Mesenchymal stem cell (in vitro differentiated cells and primary cell): ENCODE measurements at regions not wholly inside any gene's neighbourhood (a gene's known extent, or its start where the extent isn't known, plus 50 kb on each side); places are given as distances from the start of the nearest gene placed in this dataset.

Experiments
- DNase-seq: peaks from one replicate; pipeline ENCODE4 v3.0.0-alpha.2; 2013
- H2AFZ ChIP-seq: one replicate; pipeline ENCODE4 v1.6.1; 2013; ENCODE audit warnings: low read depth, mild to moderate bottlenecking, control low read depth, inconsistent platforms, low read length, moderate library complexity
- H2AK5ac ChIP-seq: 2 replicates; pipeline ENCODE4 v1.6.1; 2013; ENCODE audit warnings: low read length, moderate library complexity, mild to moderate bottlenecking, inconsistent platforms; ENCODE audit not compliant: severe bottlenecking
- H2BK120ac ChIP-seq: one replicate; pipeline ENCODE4 v1.6.1; 2013; ENCODE audit warnings: low read depth, mild to moderate bottlenecking, inconsistent platforms, low read length, moderate library complexity
- H2BK12ac ChIP-seq, 2 experiments: one replicate each; pipeline ENCODE4 v1.6.1; 2013; ENCODE audit warnings: inconsistent platforms in 2 of 2, low read length in 2 of 2, mild to moderate bottlenecking in 2 of 2, moderate library complexity in 2 of 2, control low read depth in 1 of 2
- H2BK15ac ChIP-seq: one replicate; pipeline ENCODE4 v1.6.1; 2013; ENCODE audit warnings: mild to moderate bottlenecking, low read depth, inconsistent platforms; ENCODE audit not compliant: poor library complexity, severe bottlenecking
- H2BK5ac ChIP-seq: 2 replicates; pipeline ENCODE4 v1.6.1; 2013; ENCODE audit warnings: low read depth, mild to moderate bottlenecking, low read length, control low read depth, inconsistent platforms; ENCODE audit not compliant: poor library complexity, severe bottlenecking
- H3K14ac ChIP-seq, 2 experiments: one replicate each; pipeline ENCODE4 v1.6.1; 2013; ENCODE audit warnings: inconsistent platforms in 2 of 2, low read length in 2 of 2, control low read depth in 1 of 2, mild to moderate bottlenecking in 1 of 2, moderate library complexity in 1 of 2
- H3K18ac ChIP-seq, 2 experiments: one replicate each; pipeline ENCODE4 v1.6.1; 2013; ENCODE audit warnings: inconsistent platforms in 2 of 2, low read length in 2 of 2, control low read depth in 1 of 2, low read depth in 1 of 2, mild to moderate bottlenecking in 1 of 2
- H3K23ac ChIP-seq, 2 experiments: one replicate each; pipeline ENCODE4 v1.6.1; 2013; ENCODE audit warnings: inconsistent platforms in 2 of 2, low read length in 2 of 2, mild to moderate bottlenecking in 2 of 2, moderate library complexity in 2 of 2, control low read depth in 1 of 2
- H3K27ac ChIP-seq: 2 replicates; pipeline ENCODE4 v1.5.1; 2013; ENCODE audit warnings: mild to moderate bottlenecking, moderate library complexity, low read length, control low read depth, inconsistent platforms; ENCODE audit not compliant: poor library complexity, severe bottlenecking
- H3K27me3 ChIP-seq, 2 experiments: 2 replicates each; pipeline versions ENCODE4 v1.6.1 to v1.7.0; 2013; ENCODE audit warnings: low read length in 2 of 2, mild to moderate bottlenecking in 2 of 2, moderate library complexity in 2 of 2, control low read depth in 1 of 2, inconsistent platforms in 1 of 2; ENCODE audit not compliant: control insufficient read depth in 1 of 2, insufficient read depth in 1 of 2
- H3K36me3 ChIP-seq, 2 experiments: 2 replicates each; pipeline versions ENCODE4 v1.6.1 to v1.7.0; 2013; ENCODE audit warnings: low read length in 2 of 2, control low read depth in 1 of 2, inconsistent platforms in 1 of 2, low read depth in 1 of 2, mild to moderate bottlenecking in 1 of 2; ENCODE audit not compliant: insufficient read depth in 2 of 2, control insufficient read depth in 1 of 2
- H3K4ac ChIP-seq, 2 experiments: one replicate each; pipeline ENCODE4 v1.6.1; 2013; ENCODE audit warnings: inconsistent platforms in 2 of 2, low read length in 2 of 2, mild to moderate bottlenecking in 2 of 2, moderate library complexity in 2 of 2, control low read depth in 1 of 2, low read depth in 1 of 2
- H3K4me1 ChIP-seq: 2 replicates; pipeline ENCODE4 v1.6.1; 2013; ENCODE audit warnings: low read depth, low read length, control low read depth; ENCODE audit not compliant: control insufficient read depth, insufficient read depth
- H3K4me2 ChIP-seq: 2 replicates; pipeline ENCODE4 v1.6.1; 2013; ENCODE audit warnings: low read length, mild to moderate bottlenecking, inconsistent platforms; ENCODE audit not compliant: poor library complexity, severe bottlenecking
- H3K4me3 ChIP-seq, 2 experiments: 2 replicates each; pipeline versions ENCODE4 v1.5.1 to v1.7.0; 2013; ENCODE audit warnings: low read length in 2 of 2, mild to moderate bottlenecking in 2 of 2, control low read depth in 1 of 2, low read depth in 1 of 2; ENCODE audit not compliant: insufficient read depth in 1 of 2
- H3K79me1 ChIP-seq: replicated peaks from 2 replicates; pipeline ENCODE4 v1.6.1; 2013; ENCODE audit warnings: mild to moderate bottlenecking, control low read depth, low read length, inconsistent platforms; ENCODE audit not compliant: poor library complexity, severe bottlenecking
- H3K9ac ChIP-seq: 2 replicates; pipeline ENCODE4 v1.7.0; 2013; ENCODE audit warnings: mild to moderate bottlenecking, low read length, moderate library complexity
- H3K9me3 ChIP-seq: 2 replicates; pipeline ENCODE4 v1.7.0; 2013; ENCODE audit warnings: mild to moderate bottlenecking, low read length; ENCODE audit not compliant: control insufficient read depth
- H4K8ac ChIP-seq: one replicate; pipeline ENCODE4 v1.6.1; 2013; ENCODE audit warnings: inconsistent platforms, mild to moderate bottlenecking, low read length, moderate library complexity
- H4K91ac ChIP-seq: one replicate; pipeline ENCODE4 v1.6.1; 2013; ENCODE audit warnings: mild to moderate bottlenecking, low read length, inconsistent platforms
- WGBS: methylation state at CpG from one replicate; pipeline ENCODE4 v1.1.7; 2013; ENCODE audit warnings: mixed read lengths; 5-methylcytosine and 5-hydroxymethylcytosine counted together

- DNase-seq: peak; percentile 68
- Histone ChIP-seq H3K23ac (no peak overlapping the region), H4K91ac (no peak overlapping the region)
Measured at GRCh38 chr12:19707948-19708409, 268.7 kb downstream of the AEBP2 start.

DNA sequence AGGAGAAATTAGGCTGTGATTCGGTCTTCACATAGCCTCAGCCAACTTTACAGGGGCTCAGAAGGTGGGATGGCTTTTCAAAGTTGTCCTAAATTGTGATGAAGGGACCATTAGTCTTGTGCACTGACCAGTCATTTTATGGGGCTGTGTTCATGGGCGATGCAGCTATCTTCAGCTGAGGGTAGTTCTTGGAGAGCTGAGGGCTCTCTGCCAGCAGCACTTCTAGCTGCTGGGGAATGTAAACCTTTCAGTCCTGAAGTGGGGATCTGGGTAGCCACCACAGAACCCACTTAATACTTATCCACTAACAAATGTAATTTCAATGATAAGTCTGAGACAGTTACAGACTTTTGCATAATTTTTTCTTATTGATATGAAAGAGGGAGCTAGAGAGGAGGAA lies 270.6 kb downstream of the AEBP2 start:
- no peak overlapping the region for H4K8ac ChIP-seq
- H3K27ac ChIP-seq: peak overlapping the region; percentile 97
- no peak overlapping the region for H2BK5ac ChIP-seq
- no peak overlapping the region for H3K4me3 ChIP-seq
- H2AK5ac ChIP-seq: no peak overlapping the region
- H3K27me3 ChIP-seq: no peaks in the 10 kb centered on the region
- H3K79me1 ChIP-seq: no peaks in the 10 kb centered on the region
- no peak overlapping the region for H3K4me2 ChIP-seq
- H3K36me3 ChIP-seq: no peaks in the 10 kb centered on the region
- 64% methylated on average over 2 of the region's 2 CpGs for WGBS
- peaks cover 5% of the 10 kb centered on the region for H3K4me1 ChIP-seq
- H2BK120ac ChIP-seq: no peak overlapping the region
- no peak overlapping the region for H2BK15ac ChIP-seq
- no peak overlapping the region for H2AFZ ChIP-seq
- no peak overlapping the region for H3K23ac ChIP-seq
- H3K14ac ChIP-seq: no peak overlapping the region
- H3K4ac ChIP-seq: no peak overlapping the region
- no peak overlapping the region for H2BK12ac ChIP-seq
- H3K18ac ChIP-seq: no peak overlapping the region
- H4K91ac ChIP-seq: no peak overlapping the region
- H3K9ac ChIP-seq: no peak overlapping the region
- no peak for DNase-seq
- peaks cover 20% of the 10 kb centered on the region for H3K9me3 ChIP-seq

More at GRCh38 chr12:19707948-19708409, 268.7 kb downstream of the AEBP2 start:
- H3K4me3 ChIP-seq: no peak overlapping the region
- H3K9me3 ChIP-seq: peaks cover 32% of the 10 kb centered on the region
- H4K8ac ChIP-seq: no peak overlapping the region
- H3K9ac ChIP-seq: no peak overlapping the region
- H2AFZ ChIP-seq: no peak overlapping the region
- H3K36me3 ChIP-seq: no peaks in the 10 kb centered on the region
- no peak overlapping the region for H3K4me2 ChIP-seq
- H2BK15ac ChIP-seq: no peak overlapping the region
- no peak overlapping the region for H3K18ac ChIP-seq
- no peak overlapping the region for H3K4ac ChIP-seq
- no peak overlapping the region for H3K27ac ChIP-seq
- no peak overlapping the region for H2AK5ac ChIP-seq
- H3K27me3 ChIP-seq: no peaks in the 10 kb centered on the region
- H2BK5ac ChIP-seq: no peak overlapping the region
- H2BK12ac ChIP-seq: no peak overlapping the region
- H2BK120ac ChIP-seq: no peak overlapping the region
- no peaks in the 10 kb centered on the region for H3K79me1 ChIP-seq
- peaks cover 5% of the 10 kb centered on the region for H3K4me1 ChIP-seq
- H3K14ac ChIP-seq: no peak overlapping the region
- WGBS: 83% methylated on average over 1 of the region's 6 CpGs

DNA sequence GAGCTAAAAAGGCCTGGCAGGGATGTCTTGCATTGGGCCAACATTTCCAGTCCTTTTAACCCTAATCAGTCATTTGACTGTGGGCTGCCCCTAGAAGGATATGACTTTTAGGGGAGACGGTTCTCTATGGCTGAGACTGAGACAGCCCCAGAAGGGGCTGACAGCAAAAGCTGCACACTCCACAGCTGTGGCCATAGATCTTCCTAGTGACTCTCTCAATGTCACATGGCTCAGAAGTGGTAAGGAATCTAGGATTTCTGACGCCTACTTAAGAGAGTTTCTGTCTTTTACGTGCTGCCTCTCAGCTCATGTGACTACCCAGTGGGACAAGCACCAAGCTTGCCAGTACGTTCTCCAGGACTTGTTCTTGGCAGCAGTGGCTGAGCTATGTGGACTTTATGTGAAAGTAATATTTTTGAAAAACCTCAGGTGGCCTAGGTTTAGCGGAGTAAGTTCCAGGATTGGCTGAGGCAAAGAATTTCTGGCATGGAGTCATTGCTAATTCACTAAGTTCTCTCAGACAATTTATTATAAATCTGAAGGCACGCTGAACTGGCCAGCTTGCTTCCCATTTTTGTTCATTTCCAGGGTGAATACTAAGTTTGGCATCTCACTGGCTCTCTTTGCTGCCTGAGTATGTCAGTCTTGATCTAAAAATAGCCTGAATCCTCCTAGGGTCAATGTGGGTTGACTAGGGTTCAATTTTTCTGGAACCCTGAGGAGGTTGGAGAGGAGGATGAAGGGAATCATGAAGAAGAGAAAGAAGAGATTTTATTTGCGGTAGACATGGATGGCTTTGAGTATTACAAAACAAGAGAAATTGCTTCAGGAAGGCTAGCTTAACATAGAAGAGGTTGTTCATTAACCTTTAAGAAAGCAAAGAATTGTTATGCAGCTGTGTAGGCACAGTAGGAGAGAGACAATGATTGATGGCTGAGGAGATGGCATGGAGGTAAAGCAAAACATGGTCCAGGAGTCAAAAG lies 271.8 kb downstream of the AEBP2 start:
- H3K9me3 ChIP-seq: peaks cover 12% of the 10 kb centered on the region
- peaks cover 5% of the 10 kb centered on the region for H3K4me1 ChIP-seq
- DNase-seq: peak; percentile 22
- H3K27me3 ChIP-seq: no peaks in the 10 kb centered on the region
- H3K4me2 ChIP-seq: peak overlapping the region; percentile 48
- peak overlapping the region; percentile 37 for H2BK120ac ChIP-seq
- H3K79me1 ChIP-seq: no peaks in the 10 kb centered on the region
- H2BK12ac ChIP-seq: peak overlapping the region in 1 of 2 experiments; percentile 30
- peak overlapping the region; percentile 93 for H2AK5ac ChIP-seq
- H4K91ac ChIP-seq: no peak overlapping the region
- H3K23ac ChIP-seq: no peak overlapping the region
- H2BK15ac ChIP-seq: no peak overlapping the region
- WGBS: 78% methylated on average over 7 of the region's 7 CpGs
- no peak overlapping the region for H4K8ac ChIP-seq
- H3K4me3 ChIP-seq: no peak overlapping the region
- no peaks in the 10 kb centered on the region for H3K36me3 ChIP-seq
- peak overlapping the region; percentile 97 for H3K27ac ChIP-seq
- H3K18ac ChIP-seq: peak overlapping the region in 1 of 2 experiments; percentile 55
- H2AFZ ChIP-seq: no peak overlapping the region
- H2BK5ac ChIP-seq: peak overlapping the region; percentile 45
- no peak overlapping the region for H3K14ac ChIP-seq
- H3K4ac ChIP-seq: no peak overlapping the region
- H3K9ac ChIP-seq: peak overlapping the region; percentile 19

DNA sequence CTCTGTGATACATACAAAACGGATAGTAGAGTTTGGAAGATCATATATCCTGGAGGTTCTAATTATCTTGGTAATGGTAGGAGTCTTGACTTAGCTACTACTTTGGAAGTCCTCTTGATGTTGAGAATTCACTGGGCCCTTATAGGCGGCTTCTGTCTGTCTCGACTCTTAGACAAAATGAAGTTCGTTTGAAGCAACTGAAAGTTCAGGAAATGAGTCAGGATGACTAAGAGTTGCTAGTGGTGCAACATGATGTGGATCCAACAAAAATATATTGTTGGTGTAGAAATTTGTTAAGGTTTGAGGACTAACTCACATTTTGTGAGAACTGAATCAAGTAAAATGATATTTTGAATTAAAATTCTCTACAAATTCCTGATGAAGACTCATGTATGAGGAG lies 272.7 kb downstream of the AEBP2 start:
- Histone ChIP-seq H2BK120ac (no peak overlapping the region), H3K23ac (no peak overlapping the region), H2AK5ac (no peak overlapping the region), H3K14ac (no peak overlapping the region), H4K91ac (no peak overlapping the region), H3K4ac (no peak overlapping the region), H3K79me1 (no peaks in the 10 kb centered on the region), H3K4me3 (no peak overlapping the region), H3K9ac (peak overlapping the region; percentile 10), H3K18ac (no peak overlapping the region), H3K36me3 (no peaks in the 10 kb centered on the region), H3K4me2 (no peak overlapping the region), H3K9me3 (peaks cover 3% of the 10 kb centered on the region), H2AFZ (no peak overlapping the region), H2BK15ac (no peak overlapping the region), H2BK12ac (no peak overlapping the region), H3K27me3 (no peaks in the 10 kb centered on the region), H3K27ac (peak overlapping the region; percentile 97), H2BK5ac (no peak overlapping the region), H3K4me1 (peaks cover 5% of the 10 kb centered on the region), H4K8ac (no peak overlapping the region)
- 17% methylated on average over 4 of the region's 4 CpGs for WGBS
- DNase-seq: peak; percentile 89
